H1 (cell line): ENCODE measurements at regions not wholly inside any gene's neighbourhood (a gene's known extent, or its start where the extent isn't known, plus 50 kb on each side); places are given as distances from the start of the nearest gene placed in this dataset.
"Not testable (repeated sequence)": the region's sequence is repeated elsewhere in the genome, so short reads cannot be mapped to it uniquely, and the experiment has no call there.

Experiments used
- CTCF ChIA-PET: fragments of 300-600 bp; sonication (Branson Sonifier 250); formaldehyde crosslinking; loops from one replicate; lab custom pipeline; 2021; ENCODE audit not compliant: partially characterized antibody; lab: Charles Lee
- POLR2A ChIA-PET: fragments of 300-600 bp; sonication (Branson Sonifier 250); formaldehyde crosslinking; loops from one replicate; lab custom pipeline; 2021; ENCODE audit warnings: inconsistent platforms; ENCODE audit not compliant: partially characterized antibody; lab: Charles Lee
- DNase-seq, 2 experiments: peaks; one replicate each; pipeline versions ENCODE4 v3.0.0 to v3.0.0-alpha.2; 2010 to 2022; ENCODE audit warnings: low spot score in 2 of 2, low read depth in 1 of 2, mixed read lengths in 1 of 2
- FAIRE-seq: peaks from 2 replicates; lab custom pipeline; 2011; peaks lifted over from hg19 to GRCh38; lab: Jason Lieb, UNC
- H2AFZ ChIP-seq: 2 replicates; pipeline ENCODE4 v1.8.1; 2012; ENCODE audit warnings: low read length, inconsistent platforms
- H2AK5ac ChIP-seq: 2 replicates; pipeline ENCODE4 v1.6.1; 2013; ENCODE audit warnings: low read depth, low read length
- H2BK120ac ChIP-seq: replicated peaks from 2 replicates; pipeline ENCODE3; 2013; ENCODE audit warnings: low read depth, low read length, inconsistent platforms
- H2BK12ac ChIP-seq: 2 replicates; pipeline ENCODE4 v1.6.1; 2013; ENCODE audit warnings: low read depth, low read length
- H2BK15ac ChIP-seq: 2 replicates; pipeline ENCODE4 v1.6.1; 2013; ENCODE audit warnings: low read length
- H2BK20ac ChIP-seq: 2 replicates; pipeline ENCODE4 v1.6.1; 2013; ENCODE audit warnings: low read length
- H2BK5ac ChIP-seq: 2 replicates; pipeline ENCODE4 v1.6.1; 2013; ENCODE audit warnings: low read depth, low read length
- H3K14ac ChIP-seq: 2 replicates; pipeline ENCODE4 v1.6.1; 2013; ENCODE audit warnings: inconsistent platforms; ENCODE audit not compliant: insufficient read length
- H3K18ac ChIP-seq: 2 replicates; pipeline ENCODE4 v1.6.1; 2013; ENCODE audit warnings: low read length; ENCODE audit errors: extremely low read depth
- H3K23ac ChIP-seq: 2 replicates; pipeline ENCODE4 v1.6.1; 2013; ENCODE audit warnings: inconsistent platforms; ENCODE audit not compliant: insufficient read length
- H3K23me2 ChIP-seq: 2 replicates; pipeline ENCODE4 v1.6.1; 2013; ENCODE audit warnings: low read depth, low read length
- H3K27ac ChIP-seq: 2 replicates; pipeline ENCODE4 v1.6.1; 2011; ENCODE audit warnings: low read depth, low read length, inconsistent platforms
- H3K27me3 ChIP-seq, 4 experiments: replicated peaks in 1 of 4; 1 replicate in 1 of 4; 2 replicates in 3 of 4; pipeline versions ENCODE4 v1.6.1 to v1.8.1; 2011 to 2013; ENCODE audit warnings: low read length in 3 of 4, mild to moderate bottlenecking in 3 of 4, inconsistent platforms in 2 of 4, mixed read lengths in 2 of 4, moderate library complexity in 1 of 4; ENCODE audit not compliant: control insufficient read depth in 3 of 4, insufficient read depth in 3 of 4; ENCODE audit errors: extremely low read depth in 1 of 4
- H3K36me3 ChIP-seq, 4 experiments: 2 replicates each; pipeline versions ENCODE4 v1.6.1 to v1.8.1; 2011 to 2013; ENCODE audit warnings: mild to moderate bottlenecking in 4 of 4, low read length in 3 of 4, moderate library complexity in 2 of 4, control low read depth in 1 of 4, inconsistent platforms in 1 of 4; ENCODE audit not compliant: insufficient read depth in 4 of 4, control insufficient read depth in 2 of 4
- H3K4ac ChIP-seq: replicated peaks from 2 replicates; pipeline ENCODE3; 2013; ENCODE audit warnings: low read length, low read depth, mixed read lengths, inconsistent platforms; ENCODE audit not compliant: insufficient read length
- H3K4me1 ChIP-seq, 4 experiments: replicated peaks in 1 of 4; 1 replicate in 1 of 4; 2 replicates in 3 of 4; pipeline versions ENCODE4 v1.6.1 to v1.8.1; 2011 to 2013; ENCODE audit warnings: low read length in 3 of 4, inconsistent platforms in 2 of 4, mixed read lengths in 1 of 4; ENCODE audit not compliant: insufficient read depth in 4 of 4, control insufficient read depth in 3 of 4
- H3K4me2 ChIP-seq, 2 experiments: 2 replicates each; pipeline versions ENCODE4 v1.6.1 to v1.8.1; 2011 to 2013; ENCODE audit warnings: low read depth in 2 of 2, low read length in 2 of 2, control low read depth in 1 of 2, inconsistent platforms in 1 of 2, mild to moderate bottlenecking in 1 of 2; ENCODE audit not compliant: insufficient read depth in 1 of 2
- H3K4me3 ChIP-seq, 4 experiments: fragments of 200-600, 300-600 bp in 1 of 4; sonication (generic), shearing (Covaris generic), sonication (Bioruptor Twin) in 1 of 4; 2 replicates each; pipeline versions ENCODE4 v1.5.1 to v1.8.1; 2011 to 2016; ENCODE audit warnings: low read length in 4 of 4, low read depth in 3 of 4, control low read depth in 2 of 4, inconsistent platforms in 2 of 4, mild to moderate bottlenecking in 2 of 4, mixed read lengths in 1 of 4, moderate library complexity in 1 of 4; ENCODE audit not compliant: insufficient read depth in 2 of 4; ENCODE audit errors: extremely low read depth in 1 of 4
- H3K56ac ChIP-seq: replicated peaks from 2 replicates; pipeline ENCODE3; 2013; ENCODE audit warnings: low read depth, mild to moderate bottlenecking, mixed read lengths, low read length, inconsistent platforms; ENCODE audit not compliant: insufficient read length
- H3K79me1 ChIP-seq: 2 replicates; pipeline ENCODE4 v1.6.1; 2013; ENCODE audit warnings: low read depth, low read length, control low read depth
- H3K79me2 ChIP-seq, 2 experiments: 2 replicates each; pipeline versions ENCODE4 v1.6.1 to v1.8.1; 2012 to 2013; ENCODE audit warnings: low read length in 2 of 2, mild to moderate bottlenecking in 2 of 2, inconsistent platforms in 1 of 2; ENCODE audit not compliant: insufficient read depth in 2 of 2, control insufficient read depth in 1 of 2
- H3K9ac ChIP-seq, 4 experiments: replicated peaks in 1 of 4; 1 replicate in 1 of 4; 2 replicates in 3 of 4; pipeline versions ENCODE4 v1.6.1 to v1.8.1; 2011 to 2013; ENCODE audit warnings: low read depth in 3 of 4, low read length in 3 of 4, control low read depth in 2 of 4, mild to moderate bottlenecking in 2 of 4, moderate library complexity in 2 of 4, inconsistent platforms in 1 of 4; ENCODE audit errors: extremely low read depth in 1 of 4
- H3K9me3 ChIP-seq, 2 experiments: 2 replicates each; pipeline versions ENCODE4 v1.6.1 to v1.8.1; 2012 to 2013; ENCODE audit warnings: mild to moderate bottlenecking in 2 of 2, moderate library complexity in 2 of 2, control low read depth in 1 of 2, inconsistent platforms in 1 of 2, low read depth in 1 of 2, low read length in 1 of 2, mixed read lengths in 1 of 2; ENCODE audit not compliant: insufficient read depth in 2 of 2
- H4K20me1 ChIP-seq, 2 experiments: replicated peaks in 1 of 2; 2 replicates each; pipeline versions ENCODE3 to v1.8.1; 2011 to 2013; ENCODE audit warnings: inconsistent platforms in 2 of 2, low read length in 2 of 2, mild to moderate bottlenecking in 1 of 2; ENCODE audit not compliant: insufficient read depth in 2 of 2, control insufficient read depth in 1 of 2
- H4K5ac ChIP-seq: 2 replicates; pipeline ENCODE4 v1.6.1; 2013; ENCODE audit warnings: low read length, low read depth, mixed read lengths, inconsistent platforms; ENCODE audit not compliant: insufficient read length
- H4K8ac ChIP-seq: 2 replicates; pipeline ENCODE4 v1.8.0; 2013; ENCODE audit warnings: mild to moderate bottlenecking, moderate library complexity, low read length, inconsistent platforms; ENCODE audit not compliant: insufficient read depth; ENCODE audit errors: extremely low read depth
- H4K91ac ChIP-seq: replicated peaks from 2 replicates; pipeline ENCODE3; 2013; ENCODE audit warnings: low read length, mixed read lengths, inconsistent platforms; ENCODE audit not compliant: insufficient read length
- WGBS, 2 experiments: shearing (Covaris generic) in 1 of 2; methylation state at CpG; one replicate each; pipeline versions ENCODE4 v1.1.6 to v1.1.7; 2013 to 2015; ENCODE audit warnings: low lambda C conversion rate in 2 of 2, mixed read lengths in 2 of 2, inconsistent platforms in 1 of 2, low coverage in 1 of 2, missing lambda C conversion rate in 1 of 2; ENCODE audit not compliant: insufficient replicate concordance in 2 of 2, insufficient coverage in 1 of 2, insufficient read length in 1 of 2; ENCODE audit errors: extremely low coverage in 1 of 2, missing lambda C conversion rate in 1 of 2; 5-methylcytosine and 5-hydroxymethylcytosine counted together

- H3K23ac ChIP-seq, H3K4me3 ChIP-seq, H3K14ac ChIP-seq, H4K20me1 ChIP-seq, H3K4ac ChIP-seq, H3K79me2 ChIP-seq, CTCF ChIA-PET, H4K5ac ChIP-seq, H3K4me2 ChIP-seq, H2AFZ ChIP-seq, H3K36me3 ChIP-seq, DNase-seq, H2AK5ac ChIP-seq, H3K27ac ChIP-seq, H3K4me1 ChIP-seq, FAIRE-seq, H3K9me3 ChIP-seq, H2BK12ac ChIP-seq, POLR2A ChIA-PET, H3K79me1 ChIP-seq, H3K18ac ChIP-seq, H3K9ac ChIP-seq, H3K23me2 ChIP-seq, H2BK5ac ChIP-seq, H4K91ac ChIP-seq, H3K56ac ChIP-seq, H2BK120ac ChIP-seq, H2BK20ac ChIP-seq, H2BK15ac ChIP-seq, H3K27me3 ChIP-seq, H4K8ac ChIP-seq: not testable (repeated sequence)
- WGBS, 2 experiments = no CpG with 5 or more reads among the region's 11 CpGs
These were observed 5381.9 kb upstream of the TPTE start for GRCh38 chr21:5139528-5139927.

- H3K4me1 ChIP-seq, H3K27me3 ChIP-seq, H3K36me3 ChIP-seq, H3K9me3 ChIP-seq, H4K91ac ChIP-seq, H4K5ac ChIP-seq, POLR2A ChIA-PET, H3K27ac ChIP-seq, H3K14ac ChIP-seq, H2BK15ac ChIP-seq, H3K4me3 ChIP-seq, H3K9ac ChIP-seq, DNase-seq, H3K79me2 ChIP-seq, H3K4ac ChIP-seq, H4K8ac ChIP-seq, H2BK120ac ChIP-seq, H3K56ac ChIP-seq, H2BK12ac ChIP-seq, H2BK5ac ChIP-seq, H3K4me2 ChIP-seq, H3K79me1 ChIP-seq, H3K23ac ChIP-seq, FAIRE-seq, H3K23me2 ChIP-seq, H2AK5ac ChIP-seq, H2BK20ac ChIP-seq, H2AFZ ChIP-seq, H3K18ac ChIP-seq, CTCF ChIA-PET, H4K20me1 ChIP-seq: not testable (repeated sequence)
- WGBS, 2 experiments = 98% methylated on average over 5 of the region's 6 CpGs; no CpG with 5 or more reads in 1 of the 2 experiments
These were observed 5378.4 kb upstream of the TPTE start for GRCh38 chr21:5143011-5143410.
